Keratinocyte (primary cell): ENCODE measurements at regions not wholly inside any gene's neighbourhood (a gene's known extent, or its start where the extent isn't known, plus 50 kb on each side); places are given as distances from the start of the nearest gene placed in this dataset.

Source experiments
- CTCF ChIP-seq, 3 experiments: IDR thresholded peaks in 1 of 3; conservative IDR thresholded peaks in 1 of 3; optimal IDR thresholded peaks in 1 of 3; 2 replicates in 2 of 3; 3 replicates in 1 of 3; pipeline versions ENCODE3 to v1.5.1; 2011; ENCODE audit warnings: low read length in 3 of 3, mild to moderate bottlenecking in 3 of 3, moderate library complexity in 2 of 3, control low read depth in 1 of 3, inconsistent platforms in 1 of 3; ENCODE audit not compliant: insufficient read depth in 2 of 3; ENCODE audit errors: extremely low read depth in 1 of 3
- EZH2 ChIP-seq: IDR thresholded peaks from one replicate; pipeline ENCODE4 v1.6.1; 2012; ENCODE audit warnings: inconsistent platforms, mild to moderate bottlenecking, low read length, moderate library complexity

DNA sequence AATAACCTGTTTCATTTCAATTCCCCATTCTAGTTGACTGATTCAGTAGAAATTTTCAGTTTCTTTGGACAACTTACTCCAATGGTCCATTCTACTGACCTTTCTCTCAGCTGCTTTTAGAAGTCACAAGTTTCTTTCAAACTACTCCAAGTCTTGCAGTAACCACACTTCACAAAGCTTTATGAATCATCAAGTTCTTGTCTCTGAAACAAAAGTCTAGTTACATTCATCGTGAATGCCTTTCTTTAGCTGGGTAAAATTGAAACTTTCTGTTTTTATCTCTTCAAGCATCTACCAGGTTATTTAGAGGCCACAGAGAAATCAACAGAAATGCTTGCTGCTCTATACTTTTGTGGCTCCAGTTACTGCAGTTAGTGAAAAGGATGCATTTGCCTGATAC, 405.4 kb downstream of the TMEM232 start:
- TF ChIP-seq CTCF (optimal IDR thresholded peaks at IDR 0.05 in 1 of 3, IDR thresholded peaks at IDR 0.05 in 1 of 3, conservative IDR thresholded peaks at IDR 0.05 in 1 of 3; ENCODE audit: extremely low read depth in 1 of 3, insufficient read depth in 2 of 3, low read length in 3 of 3), result no peak
- no peak for TF ChIP-seq EZH2
